AG09319 (cell line): ENCODE measurements at regions not wholly inside any gene's neighbourhood (a gene's known extent, or its start where the extent isn't known, plus 50 kb on each side); places are given as distances from the start of the nearest gene placed in this dataset.
"Not testable (repeated sequence)": the region's sequence is repeated elsewhere in the genome, so short reads cannot be mapped to it uniquely, and the experiment has no call there.

Experiments used
- DNase-seq: peaks from one replicate; pipeline ENCODE4 v3.0.0-alpha.2; 2010; ENCODE audit warnings: low read depth; ENCODE audit errors: extremely low read depth
- CTCF ChIP-seq: IDR thresholded peaks from 2 replicates; pipeline ENCODE4 v1.5.1; 2011; ENCODE audit warnings: low read depth, mild to moderate bottlenecking, inconsistent platforms, low read length, moderate library complexity

GRCh38 chr12:24510581-24511125, 438.2 kb downstream of the BCAT1 start:
- no peak for TF ChIP-seq CTCF

GRCh38 chr12:24507827-24508226, 441.1 kb downstream of the BCAT1 start:
- no peak for TF ChIP-seq CTCF
- no peak for DNase-seq

More at GRCh38 chr12:24510581-24511125, 438.2 kb downstream of the BCAT1 start:
- DNase-seq: no peak

GRCh38 chr12:24505366-24506015, 443.4 kb downstream of the BCAT1 start:
- TF ChIP-seq CTCF: no peak
- DNase-seq: no peak

- not testable (repeated sequence) for DNase-seq
These were observed 445.4 kb downstream of the BCAT1 start for GRCh38 chr12:24503477-24503876.

- no peak for TF ChIP-seq CTCF
- DNase-seq: no peak
These were observed 448.1 kb downstream of the BCAT1 start for GRCh38 chr12:24500831-24501230.

GRCh38 chr12:24500421-24500820, 448.5 kb downstream of the BCAT1 start:
- DNase-seq: no peak
- TF ChIP-seq CTCF: no peak

GRCh38 chr12:24499151-24500146, 449.5 kb downstream of the BCAT1 start:
- TF ChIP-seq CTCF: no peak
- DNase-seq: peak; percentile 5
